ENCODE measurements at regions not wholly inside any gene's neighbourhood (a gene's known extent, or its start where the extent isn't known, plus 50 kb on each side); places are given as distances from the start of the nearest gene placed in this dataset.

DNA sequence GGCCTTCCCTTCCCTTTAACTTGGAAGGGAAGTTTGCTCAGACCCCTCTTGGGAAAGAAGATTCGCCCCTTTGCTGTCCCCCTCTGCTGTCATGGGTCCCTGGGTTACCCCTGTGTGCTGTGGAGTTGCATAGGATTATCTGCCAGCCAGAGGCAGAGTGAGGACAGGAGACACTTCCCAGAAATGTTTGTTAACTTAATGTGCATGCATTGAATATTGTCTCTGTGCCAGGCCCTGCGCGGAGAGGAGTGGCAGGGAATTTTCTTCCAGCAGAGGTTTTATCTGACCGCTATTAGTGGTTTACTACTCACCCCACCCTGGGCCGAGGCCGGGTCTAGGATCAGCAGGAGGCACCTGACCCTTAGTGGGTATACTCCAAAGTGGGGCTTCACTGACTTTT is 894.8 kb downstream of the TBC1D22A start:
- Histone ChIP-seq H3K27ac (no peak overlapping the region), H3K4me3 (no peak overlapping the region), H3K27me3 (replicated peaks; ENCODE audit: insufficient read depth) (no peaks in the 10 kb centered on the region), H3K4me1 (ENCODE audit: control insufficient read depth in 1 of 2, low read depth in 2 of 2) (no peaks in the 10 kb centered on the region), H3K9me3 (no peaks in the 10 kb centered on the region), H3K36me3 (no peaks in the 10 kb centered on the region)
- ATAC-seq (ENCODE audit: insufficient number of reproducible peaks, low FRiP score, low read depth), result no peak
- TF ChIP-seq, protein P1, sequence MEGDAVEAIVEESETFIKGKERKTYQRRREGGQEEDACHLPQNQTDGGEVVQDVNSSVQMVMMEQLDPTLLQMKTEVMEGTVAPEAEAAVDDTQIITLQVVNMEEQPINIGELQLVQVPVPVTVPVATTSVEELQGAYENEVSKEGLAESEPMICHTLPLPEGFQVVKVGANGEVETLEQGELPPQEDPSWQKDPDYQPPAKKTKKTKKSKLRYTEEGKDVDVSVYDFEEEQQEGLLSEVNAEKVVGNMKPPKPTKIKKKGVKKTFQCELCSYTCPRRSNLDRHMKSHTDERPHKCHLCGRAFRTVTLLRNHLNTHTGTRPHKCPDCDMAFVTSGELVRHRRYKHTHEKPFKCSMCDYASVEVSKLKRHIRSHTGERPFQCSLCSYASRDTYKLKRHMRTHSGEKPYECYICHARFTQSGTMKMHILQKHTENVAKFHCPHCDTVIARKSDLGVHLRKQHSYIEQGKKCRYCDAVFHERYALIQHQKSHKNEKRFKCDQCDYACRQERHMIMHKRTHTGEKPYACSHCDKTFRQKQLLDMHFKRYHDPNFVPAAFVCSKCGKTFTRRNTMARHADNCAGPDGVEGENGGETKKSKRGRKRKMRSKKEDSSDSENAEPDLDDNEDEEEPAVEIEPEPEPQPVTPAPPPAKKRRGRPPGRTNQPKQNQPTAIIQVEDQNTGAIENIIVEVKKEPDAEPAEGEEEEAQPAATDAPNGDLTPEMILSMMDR (IDR thresholded peaks at IDR 0.05), result no peak
- no peak for DNase-seq (ENCODE audit: low spot score)

DNA sequence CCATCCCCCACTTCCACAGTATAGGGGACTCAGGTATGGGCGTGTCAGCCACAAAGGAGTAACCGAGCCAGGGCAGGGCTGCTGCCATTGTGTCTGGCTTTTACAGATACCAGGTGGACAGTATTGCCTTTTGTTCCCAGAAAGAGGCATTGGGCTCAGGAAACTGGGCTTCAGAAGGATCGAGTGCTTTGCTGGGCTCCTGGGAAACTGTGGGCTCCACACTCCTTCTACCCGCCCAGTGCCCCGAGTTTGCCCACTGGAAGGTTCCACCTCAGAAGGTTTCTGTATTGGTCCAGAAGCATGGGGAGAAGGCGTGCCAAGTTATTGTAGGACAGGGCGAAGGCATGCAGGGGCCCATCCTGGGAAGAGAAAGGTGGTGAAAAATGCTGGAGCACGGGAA is 894.4 kb downstream of the TBC1D22A start:
- no peaks in the 10 kb centered on the region for H3K9me3 ChIP-seq
- H3K4me1 ChIP-seq (ENCODE audit: control insufficient read depth in 1 of 2, low read depth in 2 of 2), result no peaks in the 10 kb centered on the region
- no peak for DNase-seq (ENCODE audit: low spot score)
- TF ChIP-seq, protein P1 (IDR thresholded peaks at IDR 0.05), result no peak
- H3K4me3 ChIP-seq, result no peak overlapping the region
- H3K27me3 ChIP-seq (replicated peaks; ENCODE audit: insufficient read depth), result no peaks in the 10 kb centered on the region
- no peak for ATAC-seq (ENCODE audit: insufficient number of reproducible peaks, low FRiP score, low read depth)
- H3K27ac ChIP-seq, result no peak overlapping the region
- no peaks in the 10 kb centered on the region for H3K36me3 ChIP-seq

DNA sequence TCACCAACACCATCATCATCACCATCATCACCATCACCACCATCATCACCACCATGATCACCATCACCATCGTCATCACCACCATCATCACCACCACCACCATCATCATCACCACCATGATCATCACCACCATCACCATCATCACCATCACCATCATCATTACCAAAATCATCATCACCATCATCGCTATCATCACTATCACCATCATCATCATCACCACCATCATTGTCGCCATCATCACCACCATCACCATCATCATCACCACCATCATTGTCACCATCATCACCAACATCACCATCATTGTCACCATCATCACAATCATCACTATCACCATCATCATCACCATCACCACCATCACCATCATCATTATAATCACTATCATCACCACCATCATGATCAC is 893.5 kb downstream of the TBC1D22A start:
- Histone ChIP-seq H3K27ac (no peak overlapping the region), H3K36me3 (no peaks in the 10 kb centered on the region), H3K9me3 (no peaks in the 10 kb centered on the region), H3K4me1 (ENCODE audit: control insufficient read depth in 1 of 2, low read depth in 2 of 2) (no peaks in the 10 kb centered on the region), H3K27me3 (replicated peaks; ENCODE audit: insufficient read depth) (no peaks in the 10 kb centered on the region), H3K4me3 (no peak overlapping the region)
- ATAC-seq (ENCODE audit: insufficient number of reproducible peaks, low FRiP score, low read depth) (no peak), DNase-seq (ENCODE audit: low spot score) (no peak)
- TF ChIP-seq, protein P1 (IDR thresholded peaks at IDR 0.05), result no peak

DNA sequence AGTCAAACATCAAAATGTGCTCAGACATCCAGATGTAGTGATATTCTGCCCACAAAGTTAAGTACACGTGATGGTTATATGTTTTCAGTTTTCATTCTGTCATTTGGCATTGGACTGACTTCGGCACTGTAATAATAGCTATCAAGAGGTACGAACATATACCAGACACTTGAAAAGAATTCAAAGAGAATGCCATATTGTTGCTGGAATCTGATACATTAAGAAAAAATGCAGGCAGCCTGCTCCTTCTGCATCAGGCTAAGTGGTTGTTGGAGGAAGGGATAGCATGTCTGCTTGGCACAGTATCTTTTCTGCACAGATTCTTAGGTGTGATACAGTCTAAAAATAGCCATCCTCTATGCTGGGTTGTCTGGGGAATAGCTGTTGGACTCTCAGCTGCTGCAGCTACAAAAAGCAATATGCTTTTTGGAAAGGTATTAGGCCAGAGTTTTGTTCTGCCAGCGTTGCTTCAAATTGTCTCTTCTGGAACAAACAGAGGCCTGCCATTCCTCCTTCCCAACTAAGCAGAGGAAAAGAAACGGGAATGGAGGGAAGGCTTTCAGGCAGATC is 892.6 kb downstream of the TBC1D22A start:
- no peaks in the 10 kb centered on the region for H3K4me1 ChIP-seq (ENCODE audit: control insufficient read depth in 1 of 2, low read depth in 2 of 2)
- TF ChIP-seq, protein P1 (IDR thresholded peaks at IDR 0.05), result no peak
- no peak for DNase-seq (ENCODE audit: low spot score)
- no peak for ATAC-seq (ENCODE audit: insufficient number of reproducible peaks, low FRiP score, low read depth)
- H3K9me3 ChIP-seq, result no peaks in the 10 kb centered on the region
- no peaks in the 10 kb centered on the region for H3K27me3 ChIP-seq (replicated peaks; ENCODE audit: insufficient read depth)
- no peak overlapping the region for H3K4me3 ChIP-seq
- no peaks in the 10 kb centered on the region for H3K36me3 ChIP-seq
- no peak overlapping the region for H3K27ac ChIP-seq

DNA sequence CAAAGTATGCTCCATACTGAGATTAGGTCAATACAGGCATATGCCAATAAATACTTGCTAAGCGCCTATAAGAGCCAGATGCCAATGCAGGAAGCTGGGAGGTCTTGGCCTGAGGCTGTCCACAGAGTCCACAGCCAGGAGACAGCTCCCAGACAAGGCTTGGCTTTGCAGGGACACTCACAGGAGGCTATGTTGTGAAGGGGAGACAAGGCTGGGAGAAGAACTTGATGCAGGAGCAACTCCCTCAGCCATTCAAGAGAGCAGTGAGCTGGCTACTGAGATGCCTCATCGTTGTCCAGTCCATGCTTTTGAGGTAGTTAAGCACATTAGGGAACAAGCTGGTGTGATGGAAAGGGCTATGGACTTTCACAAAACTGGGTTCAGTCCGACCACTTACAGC is 891.5 kb downstream of the TBC1D22A start:
- Histone ChIP-seq H3K4me1 (ENCODE audit: control insufficient read depth in 1 of 2, low read depth in 2 of 2) (no peaks in the 10 kb centered on the region), H3K4me3 (no peak overlapping the region), H3K27me3 (replicated peaks; ENCODE audit: insufficient read depth) (no peaks in the 10 kb centered on the region), H3K27ac (no peak overlapping the region), H3K9me3 (no peaks in the 10 kb centered on the region), H3K36me3 (no peaks in the 10 kb centered on the region)
- TF ChIP-seq, protein P1 (IDR thresholded peaks at IDR 0.05), result no peak
- ATAC-seq (ENCODE audit: insufficient number of reproducible peaks, low FRiP score, low read depth) (no peak), DNase-seq (ENCODE audit: low spot score) (no peak)
